Hepatocyte (in vitro differentiated cells): ENCODE measurements at regions not wholly inside any gene's neighbourhood (a gene's known extent, or its start where the extent isn't known, plus 50 kb on each side); places are given as distances from the start of the nearest gene placed in this dataset.

Experiments
- EZH2 ChIP-seq: fragments of 200-600 bp; sonication (generic); IDR thresholded peaks from 2 replicates; pipeline ENCODE4 v1.6.1; 2016; ENCODE audit warnings: antibody characterized with exemption, mild to moderate bottlenecking, borderline replicate concordance
- EZH2phosphoT487 ChIP-seq: fragments of 200-600 bp; sonication (generic); IDR thresholded peaks from one replicate; pipeline ENCODE4 v1.6.1; 2018; ENCODE audit warnings: antibody characterized with exemption, mild to moderate bottlenecking, low read depth, moderate library complexity; ENCODE audit not compliant: unreplicated experiment, severe bottlenecking
- TF ChIP-seq, protein P1 (sequence below): fragments of 200-600 bp; sonication (generic); IDR thresholded peaks from 2 replicates; pipeline ENCODE4 v1.5.1; 2016; ENCODE audit warnings: antibody characterized with exemption, mild to moderate bottlenecking; ENCODE audit not compliant: poor library complexity

DNA sequence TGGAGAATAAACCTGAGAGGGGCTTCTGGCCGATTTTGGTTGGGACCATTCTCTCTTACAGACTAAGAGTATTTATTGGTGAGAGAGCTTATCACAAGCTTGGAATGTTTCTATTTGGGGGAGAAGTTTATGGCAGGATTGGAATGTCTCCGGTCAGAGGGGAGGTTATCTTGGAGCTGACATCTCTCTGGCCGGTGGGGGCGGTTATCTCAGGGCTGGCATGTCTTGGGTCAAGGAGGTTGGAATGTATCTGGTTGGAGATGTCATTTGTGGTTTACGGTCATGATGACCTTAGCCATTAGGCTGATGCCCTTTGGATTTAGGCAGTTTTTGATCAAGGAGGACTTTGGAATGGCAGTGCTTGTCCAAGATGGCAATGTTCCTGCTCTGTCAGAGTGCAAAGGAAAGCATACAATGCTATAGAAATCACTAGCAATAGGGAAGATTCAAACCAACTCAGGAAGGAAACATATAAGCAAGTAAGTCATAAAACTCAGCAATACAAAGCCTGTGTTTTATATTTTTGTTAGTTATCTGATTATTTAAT is 362.4 kb upstream of the LRATD1 start:
- TF ChIP-seq, protein P1, sequence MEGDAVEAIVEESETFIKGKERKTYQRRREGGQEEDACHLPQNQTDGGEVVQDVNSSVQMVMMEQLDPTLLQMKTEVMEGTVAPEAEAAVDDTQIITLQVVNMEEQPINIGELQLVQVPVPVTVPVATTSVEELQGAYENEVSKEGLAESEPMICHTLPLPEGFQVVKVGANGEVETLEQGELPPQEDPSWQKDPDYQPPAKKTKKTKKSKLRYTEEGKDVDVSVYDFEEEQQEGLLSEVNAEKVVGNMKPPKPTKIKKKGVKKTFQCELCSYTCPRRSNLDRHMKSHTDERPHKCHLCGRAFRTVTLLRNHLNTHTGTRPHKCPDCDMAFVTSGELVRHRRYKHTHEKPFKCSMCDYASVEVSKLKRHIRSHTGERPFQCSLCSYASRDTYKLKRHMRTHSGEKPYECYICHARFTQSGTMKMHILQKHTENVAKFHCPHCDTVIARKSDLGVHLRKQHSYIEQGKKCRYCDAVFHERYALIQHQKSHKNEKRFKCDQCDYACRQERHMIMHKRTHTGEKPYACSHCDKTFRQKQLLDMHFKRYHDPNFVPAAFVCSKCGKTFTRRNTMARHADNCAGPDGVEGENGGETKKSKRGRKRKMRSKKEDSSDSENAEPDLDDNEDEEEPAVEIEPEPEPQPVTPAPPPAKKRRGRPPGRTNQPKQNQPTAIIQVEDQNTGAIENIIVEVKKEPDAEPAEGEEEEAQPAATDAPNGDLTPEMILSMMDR: no peak
- TF ChIP-seq EZH2 (no peak), EZH2phosphoT487 (no peak)
